ENCODE measurements at regions not wholly inside any gene's neighbourhood (a gene's known extent, or its start where the extent isn't known, plus 50 kb on each side); places are given as distances from the start of the nearest gene placed in this dataset.

DNA sequence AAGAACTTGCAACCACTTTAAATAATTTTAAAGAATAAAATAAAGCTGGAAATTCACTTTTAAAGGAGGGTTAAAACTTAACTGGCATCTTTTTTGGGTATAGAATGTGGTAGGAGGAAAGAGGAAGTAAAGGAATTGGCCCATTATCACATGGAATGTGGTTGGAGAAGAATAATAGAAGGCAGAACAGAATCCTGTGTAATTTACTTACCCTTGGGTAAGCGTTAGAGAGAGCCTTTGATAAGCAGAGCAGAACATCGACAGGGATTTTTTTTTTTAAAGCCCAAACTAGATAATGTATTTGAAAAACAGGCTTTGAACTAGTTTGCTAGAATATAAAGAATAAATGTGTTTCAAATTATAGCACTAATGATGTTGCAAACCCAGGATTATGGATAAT lies 199.8 kb upstream of the KIAA1217 start:
- Histone ChIP-seq H2AFZ (ENCODE audit: low read depth, low read length, poor library complexity, severe bottlenecking) (no peak overlapping the region), H4K20me1 (ENCODE audit: insufficient read depth) (no peaks in the 10 kb centered on the region), H3K4me1 (ENCODE audit: control insufficient read depth in 1 of 2, insufficient read depth in 2 of 2, low read length in 2 of 2) (no peaks in the 10 kb centered on the region; a peak in 2 of 4 replicates), H3K79me2 (ENCODE audit: insufficient read depth, low read length) (no peaks in the 10 kb centered on the region), H3K36me3 (ENCODE audit: control insufficient read depth in 1 of 2, insufficient read depth in 2 of 2, low read length in 2 of 2) (no peaks in the 10 kb centered on the region), H3K27ac (ENCODE audit: low read depth, low read length) (no peak overlapping the region), H3K9ac (ENCODE audit: low read length) (no peak overlapping the region), H3K27me3 (ENCODE audit: insufficient read depth, low read length) (no peaks in the 10 kb centered on the region; the same call in 1 of the 2 replicates), H3K4me2 (ENCODE audit: low read length) (no peak overlapping the region), H3K4me3 (replicated peaks in 1 of 2; ENCODE audit: low read depth in 1 of 2, low read length in 2 of 2) (no peak overlapping the region), H3K9me3 (ENCODE audit: control insufficient read depth in 1 of 2, insufficient read depth in 1 of 2, low read depth in 1 of 2, low read length in 2 of 2) (no peaks in the 10 kb centered on the region), H3K9me2 (ENCODE audit: insufficient read depth) (no peaks in the 10 kb centered on the region)
- intact Hi-C loops (cut with micrococcal nuclease): no loop called here
- DNase-seq (ENCODE audit: low read depth, low spot score) (no peak), ATAC-seq (no peak)
- BruUV-seq (replicated peaks): no TSS peak
- POLR2A ChIA-PET: no interaction called here
- RAD21 ChIA-PET (ENCODE audit: low non-redundant PET in 1 of 2, low total read pairs in 2 of 2, uncharacterized antibody in 2 of 2, unreplicated experiment in 2 of 2): no interaction called here
- CTCF ChIA-PET: no interaction called here
- TF ChIP-seq, protein P1, sequence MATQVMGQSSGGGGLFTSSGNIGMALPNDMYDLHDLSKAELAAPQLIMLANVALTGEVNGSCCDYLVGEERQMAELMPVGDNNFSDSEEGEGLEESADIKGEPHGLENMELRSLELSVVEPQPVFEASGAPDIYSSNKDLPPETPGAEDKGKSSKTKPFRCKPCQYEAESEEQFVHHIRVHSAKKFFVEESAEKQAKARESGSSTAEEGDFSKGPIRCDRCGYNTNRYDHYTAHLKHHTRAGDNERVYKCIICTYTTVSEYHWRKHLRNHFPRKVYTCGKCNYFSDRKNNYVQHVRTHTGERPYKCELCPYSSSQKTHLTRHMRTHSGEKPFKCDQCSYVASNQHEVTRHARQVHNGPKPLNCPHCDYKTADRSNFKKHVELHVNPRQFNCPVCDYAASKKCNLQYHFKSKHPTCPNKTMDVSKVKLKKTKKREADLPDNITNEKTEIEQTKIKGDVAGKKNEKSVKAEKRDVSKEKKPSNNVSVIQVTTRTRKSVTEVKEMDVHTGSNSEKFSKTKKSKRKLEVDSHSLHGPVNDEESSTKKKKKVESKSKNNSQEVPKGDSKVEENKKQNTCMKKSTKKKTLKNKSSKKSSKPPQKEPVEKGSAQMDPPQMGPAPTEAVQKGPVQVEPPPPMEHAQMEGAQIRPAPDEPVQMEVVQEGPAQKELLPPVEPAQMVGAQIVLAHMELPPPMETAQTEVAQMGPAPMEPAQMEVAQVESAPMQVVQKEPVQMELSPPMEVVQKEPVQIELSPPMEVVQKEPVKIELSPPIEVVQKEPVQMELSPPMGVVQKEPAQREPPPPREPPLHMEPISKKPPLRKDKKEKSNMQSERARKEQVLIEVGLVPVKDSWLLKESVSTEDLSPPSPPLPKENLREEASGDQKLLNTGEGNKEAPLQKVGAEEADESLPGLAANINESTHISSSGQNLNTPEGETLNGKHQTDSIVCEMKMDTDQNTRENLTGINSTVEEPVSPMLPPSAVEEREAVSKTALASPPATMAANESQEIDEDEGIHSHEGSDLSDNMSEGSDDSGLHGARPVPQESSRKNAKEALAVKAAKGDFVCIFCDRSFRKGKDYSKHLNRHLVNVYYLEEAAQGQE (IDR thresholded peaks at IDR 0.05; ENCODE audit: low read depth): no peak
- TF ChIP-seq, protein P2, sequence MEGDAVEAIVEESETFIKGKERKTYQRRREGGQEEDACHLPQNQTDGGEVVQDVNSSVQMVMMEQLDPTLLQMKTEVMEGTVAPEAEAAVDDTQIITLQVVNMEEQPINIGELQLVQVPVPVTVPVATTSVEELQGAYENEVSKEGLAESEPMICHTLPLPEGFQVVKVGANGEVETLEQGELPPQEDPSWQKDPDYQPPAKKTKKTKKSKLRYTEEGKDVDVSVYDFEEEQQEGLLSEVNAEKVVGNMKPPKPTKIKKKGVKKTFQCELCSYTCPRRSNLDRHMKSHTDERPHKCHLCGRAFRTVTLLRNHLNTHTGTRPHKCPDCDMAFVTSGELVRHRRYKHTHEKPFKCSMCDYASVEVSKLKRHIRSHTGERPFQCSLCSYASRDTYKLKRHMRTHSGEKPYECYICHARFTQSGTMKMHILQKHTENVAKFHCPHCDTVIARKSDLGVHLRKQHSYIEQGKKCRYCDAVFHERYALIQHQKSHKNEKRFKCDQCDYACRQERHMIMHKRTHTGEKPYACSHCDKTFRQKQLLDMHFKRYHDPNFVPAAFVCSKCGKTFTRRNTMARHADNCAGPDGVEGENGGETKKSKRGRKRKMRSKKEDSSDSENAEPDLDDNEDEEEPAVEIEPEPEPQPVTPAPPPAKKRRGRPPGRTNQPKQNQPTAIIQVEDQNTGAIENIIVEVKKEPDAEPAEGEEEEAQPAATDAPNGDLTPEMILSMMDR (IDR thresholded peaks at IDR 0.05 in 2 of 3, conservative IDR thresholded peaks at IDR 0.05 in 1 of 3; ENCODE audit: borderline replicate concordance in 1 of 3, insufficient read depth in 1 of 3, low read depth in 2 of 3, low read length in 2 of 3): no peak
- no peak for TF ChIP-seq TCF7L2 (IDR thresholded peaks at IDR 0.05; ENCODE audit: borderline replicate concordance, extremely low read depth, insufficient read depth, insufficient read length)
- TF ChIP-seq, protein P3, sequence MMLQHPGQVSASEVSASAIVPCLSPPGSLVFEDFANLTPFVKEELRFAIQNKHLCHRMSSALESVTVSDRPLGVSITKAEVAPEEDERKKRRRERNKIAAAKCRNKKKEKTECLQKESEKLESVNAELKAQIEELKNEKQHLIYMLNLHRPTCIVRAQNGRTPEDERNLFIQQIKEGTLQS (IDR thresholded peaks at IDR 0.05): no peak
- TF ChIP-seq, protein P4, sequence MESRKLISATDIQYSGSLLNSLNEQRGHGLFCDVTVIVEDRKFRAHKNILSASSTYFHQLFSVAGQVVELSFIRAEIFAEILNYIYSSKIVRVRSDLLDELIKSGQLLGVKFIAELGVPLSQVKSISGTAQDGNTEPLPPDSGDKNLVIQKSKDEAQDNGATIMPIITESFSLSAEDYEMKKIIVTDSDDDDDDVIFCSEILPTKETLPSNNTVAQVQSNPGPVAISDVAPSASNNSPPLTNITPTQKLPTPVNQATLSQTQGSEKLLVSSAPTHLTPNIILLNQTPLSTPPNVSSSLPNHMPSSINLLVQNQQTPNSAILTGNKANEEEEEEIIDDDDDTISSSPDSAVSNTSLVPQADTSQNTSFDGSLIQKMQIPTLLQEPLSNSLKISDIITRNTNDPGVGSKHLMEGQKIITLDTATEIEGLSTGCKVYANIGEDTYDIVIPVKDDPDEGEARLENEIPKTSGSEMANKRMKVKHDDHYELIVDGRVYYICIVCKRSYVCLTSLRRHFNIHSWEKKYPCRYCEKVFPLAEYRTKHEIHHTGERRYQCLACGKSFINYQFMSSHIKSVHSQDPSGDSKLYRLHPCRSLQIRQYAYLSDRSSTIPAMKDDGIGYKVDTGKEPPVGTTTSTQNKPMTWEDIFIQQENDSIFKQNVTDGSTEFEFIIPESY (IDR thresholded peaks at IDR 0.05; ENCODE audit: extremely low read depth, insufficient replicate concordance, low read length): no peak
- TF ChIP-seq FOSL1 (IDR thresholded peaks at IDR 0.05; ENCODE audit: low read depth): no peak
- TF ChIP-seq EGR1 (IDR thresholded peaks at IDR 0.05; ENCODE audit: low read depth): no peak
- TF ChIP-seq CEBPB (IDR thresholded peaks at IDR 0.05; ENCODE audit: low read depth): no peak
- no peak for TF ChIP-seq ELF1 (IDR thresholded peaks at IDR 0.05; ENCODE audit: borderline replicate concordance, low read depth)
- no peak for TF ChIP-seq SIN3A (IDR thresholded peaks at IDR 0.05; ENCODE audit: low read depth)
